GM21423 (cell line): ENCODE measurements at regions not wholly inside any gene's neighbourhood (a gene's known extent, or its start where the extent isn't known, plus 50 kb on each side); places are given as distances from the start of the nearest gene placed in this dataset.

Source experiments
- ATAC-seq: cut with Tn5 transposase; IDR thresholded peaks from one replicate; pipeline ENCODE4 v1.9.1; 2021; ENCODE audit warnings: mild to moderate bottlenecking, moderate library complexity; ENCODE audit not compliant: unreplicated experiment

GRCh38 chr1:58908561-58909560, 125.0 kb upstream of the JUN start:
- ATAC-seq: no peak

GRCh38 chr1:58909914-58910681, 126.3 kb upstream of the JUN start:
- no peak for ATAC-seq

GRCh38 chr1:58911841-58912499, 128.1 kb upstream of the JUN start:
- ATAC-seq: no peak

- no peak for ATAC-seq
Observed at GRCh38 chr1:58914925-58915324, 131.1 kb upstream of the JUN start.

GRCh38 chr1:58917436-58917835, 133.6 kb upstream of the JUN start:
- no peak for ATAC-seq

- ATAC-seq: no peak
Observed at GRCh38 chr1:58919226-58919958, 135.5 kb upstream of the JUN start.

- ATAC-seq: no peak
Observed at GRCh38 chr1:58919959-58920321, 136.1 kb upstream of the JUN start.

- ATAC-seq: no peak
Observed at GRCh38 chr1:58921342-58921741, 137.5 kb upstream of the JUN start.

GRCh38 chr1:58921751-58922150, 137.9 kb upstream of the JUN start:
- no peak for ATAC-seq

- ATAC-seq: peak; percentile 98
Observed at GRCh38 chr1:58922302-58923089, 138.6 kb upstream of the JUN start.

- no peak for ATAC-seq
Observed at GRCh38 chr1:58923090-58923470, 139.2 kb upstream of the JUN start.

GRCh38 chr1:58924016-58924565, 140.2 kb upstream of the JUN start:
- no peak for ATAC-seq

GRCh38 chr1:58924821-58925220, 141.0 kb upstream of the JUN start:
- no peak for ATAC-seq

- ATAC-seq: no peak
Observed at GRCh38 chr1:58925247-58925646, 141.4 kb upstream of the JUN start.

GRCh38 chr1:58926152-58926551, 142.3 kb upstream of the JUN start:
- no peak for ATAC-seq

- ATAC-seq: no peak
Observed at GRCh38 chr1:58927041-58927721, 143.3 kb upstream of the JUN start.

GRCh38 chr1:58927722-58928085, 143.9 kb upstream of the JUN start:
- no peak for ATAC-seq

- ATAC-seq: no peak
Observed at GRCh38 chr1:58928514-58928913, 144.7 kb upstream of the JUN start.

- ATAC-seq: no peak
Observed at GRCh38 chr1:58929671-58930325, 146.0 kb upstream of the JUN start.
